GM19324 (cell line): ENCODE measurements at regions not wholly inside any gene's neighbourhood (a gene's known extent, or its start where the extent isn't known, plus 50 kb on each side); places are given as distances from the start of the nearest gene placed in this dataset.
"Not testable (repeated sequence)": the region's sequence is repeated elsewhere in the genome, so short reads cannot be mapped to it uniquely, and the experiment has no call there.

Source experiments
- ATAC-seq: cut with Tn5 transposase; IDR thresholded peaks from one replicate; pipeline ENCODE4 v1.9.1; 2021; ENCODE audit warnings: mild to moderate bottlenecking, moderate library complexity; ENCODE audit not compliant: unreplicated experiment, low FRiP score

DNA sequence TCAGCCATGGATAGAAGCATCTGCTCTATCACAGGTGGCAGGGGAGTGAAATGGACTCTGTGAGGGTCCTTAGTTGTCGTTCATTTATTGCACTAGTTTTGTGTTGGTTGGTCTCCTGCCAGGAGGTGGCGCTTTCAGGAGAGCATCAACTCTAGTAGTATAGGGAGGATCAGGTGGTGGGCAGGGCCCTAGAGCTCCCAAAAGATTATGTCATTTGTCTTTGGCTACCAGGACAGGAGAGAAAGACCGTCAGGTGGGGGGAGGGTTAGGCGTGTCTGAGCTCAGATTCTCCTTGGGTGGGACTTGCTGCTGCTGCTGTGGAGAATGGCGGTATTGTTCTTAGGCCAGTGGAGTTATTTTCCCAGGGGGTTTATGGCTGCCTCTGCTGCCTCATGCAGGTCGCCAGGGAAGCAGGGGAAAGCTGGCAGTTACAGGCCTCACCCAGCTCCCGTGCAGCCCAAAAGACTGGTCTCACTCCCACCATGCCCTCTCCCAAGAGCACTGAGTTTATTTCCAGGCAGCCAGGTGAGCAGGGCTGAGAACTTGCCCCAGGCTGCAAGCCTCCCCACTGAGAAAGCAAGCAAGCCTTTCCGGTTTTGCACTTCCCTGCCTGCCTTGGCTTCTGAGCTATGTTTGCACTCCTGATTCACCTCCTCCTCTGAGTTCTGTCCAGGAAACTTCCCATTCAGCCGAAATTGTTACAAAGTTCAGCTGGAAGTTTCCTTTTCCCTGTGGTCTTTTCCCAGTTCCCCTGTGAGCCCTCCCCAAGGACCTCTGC lies 317.3 kb downstream of the TAF11L14 start:
- no peak for ATAC-seq

DNA sequence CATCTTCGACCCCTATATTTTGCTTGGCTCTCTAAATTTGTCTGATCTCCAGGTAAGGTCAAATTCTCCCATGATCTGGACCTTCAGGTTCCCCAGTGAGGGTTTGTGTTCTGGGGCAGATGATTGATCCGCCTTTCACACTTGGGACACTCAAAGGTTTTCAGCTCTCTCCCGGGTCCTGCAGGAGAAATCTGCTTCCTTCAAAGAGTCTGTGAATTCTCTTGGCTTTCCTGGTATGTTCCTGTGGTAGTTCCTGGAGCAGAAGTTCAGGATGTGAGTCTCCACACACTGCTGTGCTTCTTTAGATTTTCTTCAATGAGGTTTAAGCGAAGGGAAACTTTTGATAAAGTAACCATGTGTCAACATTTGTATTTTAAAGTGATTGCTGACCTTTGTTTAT lies 318.0 kb downstream of the TAF11L14 start:
- ATAC-seq, result no peak

GRCh38 chr5:17964067-17964466 lies 329.8 kb downstream of the TAF11L14 start:
- no peak for ATAC-seq

GRCh38 chr5:17966640-17967402 lies 332.6 kb downstream of the TAF11L14 start:
- ATAC-seq, result no peak

DNA sequence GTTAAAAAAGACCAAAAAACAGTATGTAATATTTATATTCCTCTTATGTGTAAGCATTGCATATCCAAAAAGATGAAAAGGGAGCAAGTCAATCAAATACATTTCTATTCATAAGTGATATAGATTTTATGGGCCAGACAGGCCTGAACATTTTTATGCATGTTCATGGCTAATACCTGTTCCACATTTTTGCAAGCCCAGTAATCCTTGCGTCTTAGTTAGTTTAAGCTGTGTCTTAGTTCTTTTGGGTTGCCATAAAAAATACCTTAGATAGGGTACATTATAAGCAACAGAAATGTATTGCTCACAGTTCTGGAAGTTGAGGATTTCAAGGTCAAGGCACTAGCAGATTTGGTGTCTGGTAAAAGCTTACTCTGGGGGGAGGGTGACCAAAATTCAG lies 342.1 kb downstream of the TAF11L14 start:
- no peak for ATAC-seq

DNA sequence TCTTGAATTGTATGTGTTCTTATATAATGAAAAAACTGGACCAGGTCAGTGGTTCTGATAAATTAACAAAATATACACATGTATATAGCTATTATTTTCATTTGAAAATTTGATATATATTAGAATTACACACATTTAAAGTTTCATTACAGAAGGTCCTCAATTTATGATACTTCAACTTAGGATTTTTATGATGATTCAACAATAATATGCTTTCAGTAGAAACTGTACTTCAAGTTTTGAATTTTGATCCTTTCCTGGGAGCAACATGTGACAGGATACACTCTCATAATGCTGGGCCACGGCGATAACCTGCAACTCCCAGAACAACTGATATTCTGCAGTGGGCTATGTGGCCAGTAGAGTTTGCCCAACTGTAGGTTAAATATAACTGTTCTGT lies 344.7 kb downstream of the TAF11L14 start:
- ATAC-seq, result no peak

GRCh38 chr5:17982626-17983025 lies 348.4 kb downstream of the TAF11L14 start:
- not testable (repeated sequence) for ATAC-seq

- no peak for ATAC-seq
These were observed 354.8 kb downstream of the TAF11L14 start for GRCh38 chr5:17989036-17989435.

DNA sequence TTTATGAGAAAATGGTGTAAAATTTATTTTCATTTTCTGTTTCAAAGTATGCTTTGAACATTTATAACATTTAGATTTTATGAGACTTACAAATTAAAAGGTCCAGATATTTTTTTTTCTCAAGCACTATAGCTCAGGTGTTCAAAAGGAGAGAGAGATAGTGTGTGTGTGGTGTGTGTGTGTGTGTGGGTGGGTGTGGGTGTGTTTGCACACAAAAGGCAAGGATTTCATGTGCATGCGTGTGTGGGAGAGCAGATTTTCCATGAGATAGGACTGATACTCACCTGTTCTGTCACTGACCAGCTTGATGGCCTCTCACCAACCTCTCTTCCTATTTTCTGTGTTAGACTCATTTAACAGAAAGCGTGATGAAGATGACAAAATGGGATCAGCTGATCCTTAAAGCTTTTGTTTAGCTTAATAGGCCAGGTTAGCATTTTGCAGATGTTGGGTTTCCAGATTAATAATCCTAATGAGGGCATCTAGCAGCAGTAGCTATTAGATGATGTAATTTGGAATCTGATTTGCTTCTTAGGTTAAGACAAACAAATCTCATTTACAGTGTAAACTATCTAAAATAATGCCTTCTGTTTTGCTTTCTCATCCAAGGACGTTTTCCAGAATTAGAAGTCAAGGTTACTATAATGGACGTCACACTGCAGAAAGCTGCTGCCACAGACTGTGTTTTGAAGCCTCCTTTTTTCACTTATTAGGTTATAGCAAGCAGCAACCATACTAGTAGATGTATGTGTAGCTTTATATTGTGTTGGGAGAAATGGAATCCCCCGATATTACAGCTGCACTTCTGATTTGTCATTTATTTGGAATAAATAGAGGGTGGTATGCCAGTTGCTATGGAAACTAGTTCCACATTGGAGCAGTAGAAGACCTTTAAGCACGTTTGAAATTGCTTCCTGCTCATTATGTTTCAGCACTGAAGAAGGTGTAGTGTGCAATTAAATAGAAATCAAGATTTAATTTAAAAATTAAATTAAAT lies 355.6 kb downstream of the TAF11L14 start:
- no peak for ATAC-seq

- ATAC-seq, result no peak
These were observed 357.5 kb downstream of the TAF11L14 start for GRCh38 chr5:17991775-17992174.

DNA sequence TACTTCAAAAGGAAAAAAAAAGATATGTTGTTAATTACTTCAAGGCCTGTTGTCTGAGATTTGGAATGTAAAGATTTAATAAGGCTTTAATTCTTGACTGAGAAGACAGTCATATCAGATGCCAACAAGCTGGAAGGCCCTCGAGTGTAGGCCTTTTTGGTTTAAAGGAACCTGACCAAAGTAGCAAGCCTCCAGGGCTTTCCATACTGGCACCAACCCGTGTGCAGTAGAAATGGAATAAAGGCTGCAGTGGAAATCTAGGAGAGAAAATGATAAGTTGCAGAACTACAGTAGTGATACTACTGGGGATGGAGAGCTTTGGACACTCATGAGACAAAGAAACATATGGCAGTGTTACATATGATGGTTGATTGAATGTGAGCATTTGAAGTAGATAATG lies 358.0 kb downstream of the TAF11L14 start:
- no peak for ATAC-seq

DNA sequence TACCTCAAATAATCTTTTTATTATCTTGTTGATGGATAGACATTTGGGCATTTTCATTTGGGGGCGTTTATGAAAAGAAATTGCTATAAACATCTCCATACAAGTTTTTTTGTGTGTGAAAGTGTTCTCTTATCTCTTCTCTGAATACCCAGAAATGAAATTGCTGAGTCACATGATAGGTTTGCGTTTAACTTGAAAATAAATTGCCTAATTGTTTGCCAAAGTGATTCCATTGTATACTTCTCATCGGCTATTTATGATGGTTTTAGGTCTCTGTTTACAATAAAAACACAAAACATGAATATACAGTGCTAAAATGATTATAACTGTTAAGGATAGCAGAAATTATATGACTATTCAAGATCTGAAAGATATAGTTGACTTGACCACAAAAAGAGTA lies 361.7 kb downstream of the TAF11L14 start:
- no peak for ATAC-seq

- no peak for ATAC-seq
These were observed 365.6 kb downstream of the TAF11L14 start for GRCh38 chr5:17999858-18000257.

DNA sequence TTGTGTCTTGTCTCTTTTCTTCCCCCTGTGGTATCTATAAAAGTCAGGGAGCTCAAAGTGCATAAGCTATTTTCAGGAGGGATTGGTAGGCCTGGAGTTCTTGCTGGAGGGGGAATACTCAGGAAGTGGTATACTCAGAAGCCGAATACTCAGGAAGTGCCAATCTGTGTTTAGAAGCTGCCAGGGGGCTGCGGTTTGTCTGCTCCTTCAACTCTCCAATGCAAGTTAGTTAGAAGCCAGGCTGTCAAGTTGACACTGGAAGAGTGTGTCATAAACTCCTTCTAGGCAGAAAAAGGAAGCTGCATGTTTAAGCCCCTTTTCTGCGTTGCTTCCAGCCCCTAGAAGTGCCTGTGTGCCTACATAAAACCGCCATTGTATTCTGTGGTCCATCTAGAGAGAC lies 366.5 kb downstream of the TAF11L14 start:
- no peak for ATAC-seq

GRCh38 chr5:18003312-18003711 lies 369.1 kb downstream of the TAF11L14 start:
- ATAC-seq, result no peak

GRCh38 chr5:18003784-18004183 lies 369.5 kb downstream of the TAF11L14 start:
- ATAC-seq, result no peak

DNA sequence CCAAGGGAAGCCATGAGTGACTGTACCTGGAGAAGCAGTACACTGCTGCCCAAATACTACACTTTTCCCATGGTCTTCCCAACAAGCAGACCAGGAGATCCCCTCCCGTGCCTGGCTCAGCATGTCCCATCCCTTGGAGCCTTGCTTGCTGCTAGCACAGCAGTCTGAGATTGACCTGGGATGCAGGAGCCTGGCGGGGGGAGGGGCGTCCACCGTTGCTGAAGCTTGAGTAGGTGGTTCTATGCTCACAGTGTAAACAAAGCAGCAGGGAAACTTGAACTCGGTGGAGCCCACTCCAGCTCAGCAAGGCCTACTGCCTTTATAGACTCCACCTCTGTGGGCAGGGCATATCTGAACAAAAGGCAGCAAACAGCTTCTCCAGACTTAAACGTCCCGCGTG lies 372.0 kb downstream of the TAF11L14 start:
- ATAC-seq, result not testable (repeated sequence)

GRCh38 chr5:18008940-18009339 lies 374.7 kb downstream of the TAF11L14 start:
- no peak for ATAC-seq

- ATAC-seq, result no peak
These were observed 375.8 kb downstream of the TAF11L14 start for GRCh38 chr5:18010053-18010452.

DNA sequence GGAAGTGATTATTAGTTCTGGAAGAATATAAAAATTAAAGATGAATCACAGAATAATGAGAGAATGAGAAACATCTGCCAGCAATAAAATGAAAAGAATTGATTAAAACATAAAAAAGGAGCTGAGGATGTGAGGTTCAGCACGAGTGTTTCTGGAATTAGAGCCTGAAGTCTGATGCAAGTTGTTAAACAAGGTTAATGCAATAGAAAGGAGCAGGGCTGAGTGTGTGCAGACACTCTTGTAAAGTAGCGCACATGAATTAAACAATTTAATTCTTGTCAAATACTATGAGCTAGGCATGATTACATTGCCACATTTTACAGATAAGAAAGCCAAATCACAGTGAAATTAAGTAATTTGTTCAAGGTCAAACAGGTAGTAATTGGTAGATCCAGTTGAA lies 384.2 kb downstream of the TAF11L14 start:
- ATAC-seq, result no peak

- no peak for ATAC-seq
These were observed 389.0 kb downstream of the TAF11L14 start for GRCh38 chr5:18023275-18023674.
